PC-9 (cell line): ENCODE measurements at regions not wholly inside any gene's neighbourhood (a gene's known extent, or its start where the extent isn't known, plus 50 kb on each side); places are given as distances from the start of the nearest gene placed in this dataset.

Experiments used
- BruUV-seq: library from RNA; stranded (reverse); fragments of 400-500 nt; replicated peaks from 2 replicates; lab custom pipeline; 2021; lab: Mats Ljungman, UMichigan
- CTCF ChIA-PET: fragments of 300-600 bp; sonication (Branson Sonifier 250); formaldehyde crosslinking; loops from one replicate; lab custom pipeline; 2022; ENCODE audit warnings: antibody characterized with exemption; lab: Charles Lee
- POLR2A ChIA-PET: fragments of 300-600 bp; sonication (Branson Sonifier 250); formaldehyde crosslinking; loops from one replicate; lab custom pipeline; 2022; ENCODE audit warnings: antibody characterized with exemption; ENCODE audit not compliant: unreplicated experiment; lab: Charles Lee
- DNase-seq, 2 experiments: peaks; one replicate each; pipeline versions ENCODE4 v3.0.0 to v3.0.0-alpha.2; 2015 to 2022; ENCODE audit warnings: mixed read lengths in 1 of 2
- H2AFZ ChIP-seq: fragments of 200-600 bp; sonication (generic); 2 replicates; pipeline ENCODE4 v1.8.1; 2017; ENCODE audit warnings: antibody characterized with exemption
- H3F3A ChIP-seq: fragments of 200-600 bp; sonication (generic); 2 replicates; pipeline ENCODE4 v1.8.1; 2017; ENCODE audit warnings: antibody characterized with exemption, mild to moderate bottlenecking, low read depth; ENCODE audit not compliant: insufficient read depth
- H3K27ac ChIP-seq: fragments of 200-600 bp; sonication (generic); 2 replicates; pipeline ENCODE4 v1.6.1; 2016; ENCODE audit warnings: mixed run types
- H3K27me3 ChIP-seq: fragments of 200-600 bp; sonication (generic); 2 replicates; pipeline ENCODE4 v1.6.1; 2016; ENCODE audit warnings: low read depth, mixed run types; ENCODE audit not compliant: insufficient read depth
- H3K36me3 ChIP-seq: fragments of 200-600 bp; sonication (generic); 2 replicates; pipeline ENCODE4 v1.6.1; 2016; ENCODE audit warnings: low read depth, mixed run types
- H3K4me1 ChIP-seq: fragments of 200-600 bp; sonication (generic); replicated peaks from 2 replicates; pipeline ENCODE4 v1.6.1; 2016; ENCODE audit warnings: mixed run types; ENCODE audit not compliant: insufficient read depth
- H3K4me2 ChIP-seq: fragments of 200-600 bp; sonication (generic); 2 replicates; pipeline ENCODE4 v1.6.1; 2017; ENCODE audit warnings: mixed run types
- H3K4me3 ChIP-seq: fragments of 200-600 bp; sonication (generic); 2 replicates; pipeline ENCODE4 v1.6.1; 2016; ENCODE audit warnings: mixed run types
- H3K79me2 ChIP-seq: fragments of 200-600 bp; sonication (generic); 2 replicates; pipeline ENCODE4 v1.6.1; 2017; ENCODE audit warnings: low read depth, mixed run types
- H3K9me2 ChIP-seq: fragments of 200-600 bp; sonication (generic); 2 replicates; pipeline ENCODE4 v1.8.1; 2017; ENCODE audit warnings: mild to moderate bottlenecking; ENCODE audit not compliant: insufficient read depth
- H3K9me3 ChIP-seq: fragments of 200-600 bp; sonication (generic); 2 replicates; pipeline ENCODE4 v1.8.1; 2016; ENCODE audit warnings: low read depth; ENCODE audit not compliant: insufficient read depth
- H4K20me1 ChIP-seq: fragments of 200-600 bp; sonication (generic); 2 replicates; pipeline ENCODE4 v1.8.1; 2017; ENCODE audit not compliant: insufficient read depth
- EZH2 ChIP-seq: fragments of 200-600 bp; sonication (generic); IDR thresholded peaks from 2 replicates; pipeline ENCODE4 v1.8.0; 2017; ENCODE audit warnings: antibody characterized with exemption, low read depth
- intact Hi-C: fragments of 100-400 bp; cut with micrococcal nuclease; formaldehyde crosslinking; loops from one replicate; pipeline ENCODE4 v1.10.0; 2022; ENCODE audit not compliant: unreplicated experiment
- TF ChIP-seq, protein P1 (sequence below): fragments of 200-600 bp; sonication (generic); conservative IDR thresholded peaks from 2 replicates; pipeline ENCODE4 v1.6.1; 2017; ENCODE audit warnings: mixed run types, antibody characterized with exemption, mild to moderate bottlenecking, moderate library complexity

DNA sequence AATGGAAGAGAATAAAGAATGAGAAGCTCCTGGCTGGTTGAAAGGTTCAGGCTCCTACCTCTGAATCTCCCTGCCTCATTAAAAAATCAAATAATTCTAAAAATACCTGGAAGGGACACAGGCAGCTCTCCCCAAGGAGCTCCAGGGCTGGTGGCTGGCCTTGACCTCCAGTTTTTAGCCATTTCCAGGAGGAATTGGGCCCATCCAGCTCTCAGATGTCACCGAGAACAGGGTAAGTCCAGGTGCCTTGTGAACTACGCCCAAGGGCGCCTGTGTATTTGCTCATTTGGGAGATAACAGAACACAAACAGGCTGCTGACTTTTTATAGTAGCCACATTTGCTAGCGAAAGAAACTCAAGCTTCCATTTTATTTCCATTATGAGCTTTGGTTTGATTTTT, 321.0 kb upstream of the C1orf174 start:
- intact Hi-C loops = no loop called here

DNA sequence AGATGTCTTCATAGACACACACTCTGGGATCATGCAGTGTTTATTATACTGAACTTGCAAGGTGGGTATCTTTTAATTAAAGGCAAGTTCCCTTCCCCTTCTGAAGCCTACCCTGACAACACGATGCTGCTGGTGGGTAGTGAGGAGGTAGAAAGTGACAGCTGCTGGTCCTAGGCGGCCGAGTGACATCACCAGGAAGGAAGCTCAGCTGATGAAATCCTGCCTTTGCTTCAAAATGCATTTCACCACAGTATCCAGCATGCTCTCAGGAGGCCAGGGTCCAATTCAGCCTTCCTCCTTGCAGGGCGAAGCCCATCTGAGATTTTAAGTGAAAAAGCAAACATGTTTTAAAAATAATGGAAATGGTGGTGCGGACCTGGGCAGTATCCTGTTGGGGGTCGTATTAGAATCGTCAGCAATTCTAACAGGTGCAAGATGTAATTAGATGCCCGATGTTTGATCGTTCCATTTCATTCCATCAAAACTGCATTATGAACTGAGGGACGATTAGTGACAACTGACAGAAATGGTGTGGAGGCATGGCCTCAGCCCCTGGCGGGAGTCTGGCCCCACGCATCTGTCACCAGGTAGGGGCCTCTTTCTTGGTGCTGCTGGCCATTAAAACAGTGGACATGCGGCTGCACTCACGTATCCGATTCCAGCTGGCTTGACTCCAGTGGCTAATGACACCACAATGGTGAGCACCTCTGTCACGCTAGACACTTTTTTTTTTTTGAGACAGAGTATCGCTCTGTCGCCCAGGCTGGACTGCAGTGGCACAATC, 324.8 kb upstream of the C1orf174 start:
- Histone ChIP-seq H3K4me1 (no peaks in the 10 kb centered on the region), H3K36me3 (no peaks in the 10 kb centered on the region), H3K4me3 (no peak overlapping the region), H3K4me2 (no peak overlapping the region), H3K9me2 (no peaks in the 10 kb centered on the region), H3F3A (no peaks in the 10 kb centered on the region), H3K27me3 (peaks cover 36% of the 10 kb centered on the region), H3K79me2 (no peaks in the 10 kb centered on the region), H2AFZ (no peak overlapping the region), H3K9me3 (no peaks in the 10 kb centered on the region), H4K20me1 (no peaks in the 10 kb centered on the region), H3K27ac (no peak overlapping the region)
- TF ChIP-seq, protein P1, sequence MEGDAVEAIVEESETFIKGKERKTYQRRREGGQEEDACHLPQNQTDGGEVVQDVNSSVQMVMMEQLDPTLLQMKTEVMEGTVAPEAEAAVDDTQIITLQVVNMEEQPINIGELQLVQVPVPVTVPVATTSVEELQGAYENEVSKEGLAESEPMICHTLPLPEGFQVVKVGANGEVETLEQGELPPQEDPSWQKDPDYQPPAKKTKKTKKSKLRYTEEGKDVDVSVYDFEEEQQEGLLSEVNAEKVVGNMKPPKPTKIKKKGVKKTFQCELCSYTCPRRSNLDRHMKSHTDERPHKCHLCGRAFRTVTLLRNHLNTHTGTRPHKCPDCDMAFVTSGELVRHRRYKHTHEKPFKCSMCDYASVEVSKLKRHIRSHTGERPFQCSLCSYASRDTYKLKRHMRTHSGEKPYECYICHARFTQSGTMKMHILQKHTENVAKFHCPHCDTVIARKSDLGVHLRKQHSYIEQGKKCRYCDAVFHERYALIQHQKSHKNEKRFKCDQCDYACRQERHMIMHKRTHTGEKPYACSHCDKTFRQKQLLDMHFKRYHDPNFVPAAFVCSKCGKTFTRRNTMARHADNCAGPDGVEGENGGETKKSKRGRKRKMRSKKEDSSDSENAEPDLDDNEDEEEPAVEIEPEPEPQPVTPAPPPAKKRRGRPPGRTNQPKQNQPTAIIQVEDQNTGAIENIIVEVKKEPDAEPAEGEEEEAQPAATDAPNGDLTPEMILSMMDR = no peak
- TF ChIP-seq EZH2 = no peak
- intact Hi-C loops = no loop called here
- DNase-seq = no peak
- no TSS peak for BruUV-seq
- ChIA-PET CTCF (no interaction called here), POLR2A (no interaction called here)

More for the DNA sequence above, 321.0 kb upstream of the C1orf174 start:
- TF ChIP-seq, protein P1 = no peak
- no peak for TF ChIP-seq EZH2
- Histone ChIP-seq H3K79me2 (no peaks in the 10 kb centered on the region), H4K20me1 (no peaks in the 10 kb centered on the region), H3K27ac (no peak overlapping the region), H3K9me3 (no peaks in the 10 kb centered on the region), H3K27me3 (peaks cover 49% of the 10 kb centered on the region), H3K4me1 (no peaks in the 10 kb centered on the region), H3K9me2 (no peaks in the 10 kb centered on the region), H3K36me3 (no peaks in the 10 kb centered on the region), H2AFZ (no peak overlapping the region), H3F3A (no peaks in the 10 kb centered on the region), H3K4me2 (no peak overlapping the region), H3K4me3 (no peak overlapping the region)
- ChIA-PET CTCF (no interaction called here), POLR2A (no interaction called here)
- DNase-seq = no peak
- BruUV-seq = no TSS peak

DNA sequence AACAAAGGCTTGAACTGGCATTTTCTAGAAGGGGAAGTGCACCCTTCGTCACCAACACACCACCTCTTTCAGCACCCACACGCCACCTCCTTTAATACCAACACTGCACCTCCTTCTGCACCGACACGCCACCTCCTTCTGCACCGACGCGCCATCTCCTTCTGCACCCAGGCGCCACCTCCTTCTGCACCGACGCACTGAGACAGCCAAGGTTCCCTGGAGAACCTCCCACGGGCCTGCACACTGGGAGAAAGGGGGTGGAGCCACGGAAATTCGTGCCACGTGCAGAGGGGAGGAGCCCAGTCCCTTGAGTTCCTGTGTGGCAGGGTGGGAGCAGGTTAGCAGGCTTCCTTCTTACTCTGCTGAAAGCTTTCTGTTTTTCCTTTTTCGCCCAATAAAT, 327.9 kb upstream of the C1orf174 start:
- POLR2A ChIA-PET = no interaction called here
- H3K9me3 ChIP-seq = no peaks in the 10 kb centered on the region
- DNase-seq = no peak

More for the DNA sequence above, 327.9 kb upstream of the C1orf174 start:
- no peaks in the 10 kb centered on the region for H4K20me1 ChIP-seq
- no peak overlapping the region for H3K4me2 ChIP-seq
- CTCF ChIA-PET = no interaction called here
- intact Hi-C loops = no loop called here
- H3K9me2 ChIP-seq = no peaks in the 10 kb centered on the region
- H3F3A ChIP-seq = no peaks in the 10 kb centered on the region
- no TSS peak for BruUV-seq
- H3K36me3 ChIP-seq = no peaks in the 10 kb centered on the region
- TF ChIP-seq, protein P1 = no peak
- TF ChIP-seq EZH2 = no peak
- no peak overlapping the region for H3K4me3 ChIP-seq
- H3K79me2 ChIP-seq = no peaks in the 10 kb centered on the region
- no peak overlapping the region for H2AFZ ChIP-seq
- no peak overlapping the region for H3K27ac ChIP-seq
- peaks cover 10% of the 10 kb centered on the region; the same call in 1 of the 2 replicates for H3K27me3 ChIP-seq
- H3K4me1 ChIP-seq = no peaks in the 10 kb centered on the region
